GM19240 (cell line): ENCODE measurements at regions not wholly inside any gene's neighbourhood (a gene's known extent, or its start where the extent isn't known, plus 50 kb on each side); places are given as distances from the start of the nearest gene placed in this dataset.
"Not testable (repeated sequence)": the region's sequence is repeated elsewhere in the genome, so short reads cannot be mapped to it uniquely, and the experiment has no call there.

Experiments
- DNase-seq: peaks from one replicate; pipeline ENCODE4 v3.0.0; 2011; ENCODE audit warnings: low spot score; ENCODE audit not compliant: insufficient read length

GRCh38 chr12:102728506-102729242, 188.4 kb downstream of the PAH start:
- no peak for DNase-seq

GRCh38 chr12:102726686-102727085, 190.4 kb downstream of the PAH start:
- DNase-seq = no peak

- no peak for DNase-seq
Observed at GRCh38 chr12:102722147-102722546, 194.9 kb downstream of the PAH start.

- DNase-seq = no peak
Observed at GRCh38 chr12:102708108-102708507, 208.9 kb downstream of the PAH start.

DNA sequence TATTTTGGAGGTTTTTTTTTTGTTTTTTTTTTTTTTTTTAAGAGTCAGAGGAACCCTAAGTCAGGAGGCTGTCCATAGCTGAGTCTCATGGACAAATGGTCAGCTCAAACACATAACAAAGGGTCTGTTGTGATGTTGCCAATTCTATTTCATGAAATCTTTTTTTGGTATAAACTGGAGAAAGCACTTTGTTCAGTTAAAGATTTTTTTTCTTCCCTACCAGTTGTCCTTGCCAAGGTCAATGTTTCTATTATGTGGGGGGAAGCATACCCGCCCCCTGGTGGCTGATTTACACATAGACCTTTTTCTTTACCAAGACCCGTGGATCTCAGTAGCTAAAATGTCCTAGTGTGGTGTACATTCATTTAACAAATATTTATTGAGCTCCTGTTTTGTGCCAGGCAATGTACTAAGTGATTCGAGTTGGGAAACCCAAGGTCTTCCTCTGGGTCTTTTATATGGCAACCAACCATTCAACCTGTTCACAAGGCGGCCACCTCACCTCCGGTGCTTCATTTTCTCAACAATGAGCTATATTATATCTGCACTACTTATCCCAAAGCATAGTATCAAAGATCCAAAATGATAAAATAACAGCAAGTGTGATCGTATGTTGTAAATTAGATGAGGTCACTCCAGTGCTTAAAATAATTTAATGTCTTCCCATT, 214.5 kb downstream of the PAH start:
- peak; percentile 43 for DNase-seq

GRCh38 chr12:102696045-102696444, 215.7 kb upstream of the IGF1 start:
- no peak for DNase-seq

DNA sequence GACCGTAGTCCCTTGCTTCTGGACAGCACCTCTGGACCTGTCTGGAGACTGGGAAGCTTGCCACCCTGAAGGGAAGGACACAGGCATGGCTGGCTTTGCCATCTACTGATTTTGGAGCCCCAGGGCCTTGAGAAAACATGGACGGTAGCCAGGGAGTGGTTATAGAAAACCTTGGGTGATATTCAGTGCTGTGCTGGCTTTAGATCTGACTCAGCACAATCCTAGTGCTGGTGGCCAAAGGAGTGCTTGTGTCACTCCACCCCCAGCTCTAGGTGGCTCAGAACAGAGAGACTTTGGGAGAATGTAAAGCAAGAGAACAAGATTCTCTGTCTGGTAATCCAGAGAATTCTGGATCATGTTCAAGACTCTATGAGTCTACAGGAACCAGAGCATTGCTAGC, 214.5 kb upstream of the IGF1 start:
- no peak for DNase-seq

GRCh38 chr12:102691773-102692555, 211.6 kb upstream of the IGF1 start:
- no peak for DNase-seq

DNA sequence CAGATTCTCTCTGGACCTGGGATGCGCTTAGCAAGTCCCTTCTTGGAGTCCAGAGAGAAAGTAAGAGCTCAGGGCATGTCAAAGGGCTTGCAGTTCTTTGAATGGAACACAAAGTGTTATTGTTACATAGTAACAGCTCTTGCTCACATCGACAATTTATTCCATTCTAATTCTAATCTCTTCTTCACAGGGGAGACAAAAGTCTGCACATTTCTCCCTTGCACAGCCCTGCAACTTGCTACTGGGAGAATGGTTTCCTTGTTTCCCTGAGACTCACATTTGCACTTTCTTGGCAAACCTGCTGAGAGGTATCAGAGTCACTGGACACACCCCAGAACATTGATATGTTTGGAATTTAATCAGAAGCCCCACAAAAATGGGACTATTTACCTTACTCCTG, 209.9 kb upstream of the IGF1 start:
- no peak for DNase-seq

- no peak for DNase-seq
Observed at GRCh38 chr12:102689701-102690100, 209.3 kb upstream of the IGF1 start.

- DNase-seq = no peak
Observed at GRCh38 chr12:102687523-102687922, 207.2 kb upstream of the IGF1 start.

- no peak for DNase-seq
Observed at GRCh38 chr12:102685841-102686240, 205.5 kb upstream of the IGF1 start.

GRCh38 chr12:102685172-102685571, 204.8 kb upstream of the IGF1 start:
- no peak for DNase-seq

- no peak for DNase-seq
Observed at GRCh38 chr12:102682366-102683289, 202.3 kb upstream of the IGF1 start.

GRCh38 chr12:102681747-102682146, 201.4 kb upstream of the IGF1 start:
- no peak for DNase-seq

- DNase-seq = no peak
Observed at GRCh38 chr12:102681309-102681708, 200.9 kb upstream of the IGF1 start.

- DNase-seq = no peak
Observed at GRCh38 chr12:102680304-102680703, 199.9 kb upstream of the IGF1 start.

DNA sequence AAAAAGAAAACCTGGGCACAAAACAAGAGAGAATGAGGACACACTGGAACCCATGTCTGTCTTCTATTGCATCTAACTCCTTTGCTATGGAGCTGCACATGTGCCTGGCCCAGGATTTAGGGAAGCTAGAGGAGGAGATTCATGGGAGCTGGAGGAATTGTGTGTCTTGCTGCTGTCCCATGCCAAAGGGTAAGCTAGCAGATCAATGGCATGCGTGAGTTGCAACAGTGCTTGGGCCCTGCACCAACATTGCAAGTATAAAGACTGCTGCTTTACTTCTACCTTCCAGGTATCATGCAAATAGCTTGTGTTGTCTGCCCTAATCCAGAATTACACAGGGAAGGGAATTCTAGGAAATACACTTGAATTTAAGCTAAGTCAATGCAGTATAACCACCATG, 196.4 kb upstream of the IGF1 start:
- no peak for DNase-seq

GRCh38 chr12:102675672-102676071, 195.3 kb upstream of the IGF1 start:
- no peak for DNase-seq

DNA sequence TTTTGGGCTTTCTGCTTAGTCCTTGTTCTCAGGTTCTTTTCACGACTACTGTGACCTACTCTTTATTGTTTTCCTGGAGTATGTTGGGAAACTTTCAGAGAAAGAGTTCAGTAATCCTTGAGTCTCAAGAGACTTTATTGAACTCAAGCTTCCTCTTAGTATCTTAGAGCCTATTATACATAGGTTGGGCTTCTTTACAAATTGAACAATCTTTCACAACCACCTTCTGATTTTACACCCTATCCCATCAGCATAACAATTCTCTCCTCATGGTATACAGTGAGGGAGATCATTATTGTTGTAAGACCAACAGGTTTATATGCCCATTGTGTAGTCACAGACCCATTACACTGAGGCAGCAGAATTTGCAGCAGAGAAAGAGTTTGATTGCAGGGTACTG, 193.2 kb upstream of the IGF1 start:
- DNase-seq = no peak

DNA sequence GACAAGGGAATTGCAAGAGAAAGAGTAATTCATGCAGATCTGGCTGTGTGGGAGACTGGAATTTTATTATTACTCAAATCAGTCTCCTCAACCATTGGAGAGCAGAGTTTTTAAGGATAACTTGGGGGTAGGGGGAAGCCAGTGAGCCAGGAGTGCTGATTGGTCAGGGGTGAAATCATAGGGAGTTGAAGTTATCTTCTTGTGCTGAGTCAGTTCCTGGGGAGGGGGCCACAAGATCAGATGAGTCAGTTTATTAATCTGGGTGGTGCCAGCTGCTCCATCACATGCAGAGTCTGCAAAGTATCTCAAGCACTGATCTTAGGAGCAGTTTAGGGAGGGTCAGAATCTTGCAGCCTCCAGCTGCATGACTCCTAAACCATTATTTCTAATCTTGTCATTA, 191.8 kb upstream of the IGF1 start:
- DNase-seq = not testable (repeated sequence)
